Upper lobe of left lung (tissue), 4 donors: ENCODE measurements at regions not wholly inside any gene's neighbourhood (a gene's known extent, or its start where the extent isn't known, plus 50 kb on each side); places are given as distances from the start of the nearest gene placed in this dataset.

Source experiments
- EP300 ChIP-seq, 4 donors: sonication (generic); formaldehyde crosslinking; IDR thresholded peaks; one replicate each; pipeline ENCODE4 v1.5.1; 2017; ENCODE audit warnings: antibody characterized with exemption in 4 of 4, control low read depth in 2 of 4
- POLR2A ChIP-seq, 4 donors: fragments of 450-650 bp; IDR thresholded peaks; one replicate each; pipeline ENCODE4 v1.5.1; 2016 to 2017; ENCODE audit warnings: antibody characterized with exemption in 4 of 4, mild to moderate bottlenecking in 2 of 4
- TF ChIP-seq, protein P1 (sequence below), 6 experiments: fragments of 450-650 bp in 4 of 6; fragments of 200-600 bp in 2 of 6; sonication (generic) in 2 of 6; IDR thresholded peaks; one replicate each; pipeline ENCODE4 v1.5.1; 2016 to 2019; ENCODE audit warnings: antibody characterized with exemption in 6 of 6

DNA sequence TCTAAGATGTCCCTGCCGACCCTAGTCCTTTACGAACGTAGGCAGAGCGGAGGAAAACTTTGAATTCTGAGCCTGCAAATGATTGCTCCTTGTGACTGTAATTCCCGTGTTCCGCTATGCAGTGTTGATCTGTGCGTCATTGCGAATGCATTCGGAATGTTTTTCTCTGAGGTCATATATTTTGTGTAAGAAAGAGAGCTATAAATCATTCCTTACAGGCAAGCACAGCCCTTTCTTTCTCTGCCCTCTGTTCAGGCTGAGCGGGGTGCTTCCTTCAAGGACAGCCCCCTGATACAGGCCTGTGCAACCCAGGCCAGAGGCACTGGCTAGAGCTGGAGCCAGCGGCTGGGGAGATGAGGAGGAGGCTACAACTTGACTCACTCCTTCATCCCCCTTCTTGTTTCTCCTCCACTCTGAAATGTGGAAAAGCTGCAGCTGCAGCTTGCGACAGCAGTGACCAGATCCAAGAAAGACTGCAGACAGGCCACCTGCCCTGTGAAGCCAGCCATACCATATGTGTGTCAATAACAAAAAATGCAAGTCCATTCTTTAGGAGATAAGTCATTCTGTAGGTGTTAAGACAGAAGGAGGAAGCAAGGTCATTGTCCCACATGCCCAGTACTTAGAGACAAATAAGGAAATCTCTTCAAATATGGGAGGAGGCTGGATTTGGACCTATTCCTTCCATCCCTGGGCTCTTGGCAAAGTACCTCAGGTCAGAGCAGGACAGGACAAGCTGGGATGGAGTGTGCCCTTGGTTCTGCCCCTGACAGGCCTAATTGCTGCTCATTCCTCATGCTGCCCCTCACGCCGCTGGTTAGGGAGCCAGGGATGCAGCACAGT is 345.7 kb upstream of the WWC1 start:
- TF ChIP-seq POLR2A (IDR thresholded peaks at IDR 0.05): no peak
- TF ChIP-seq, protein P1, sequence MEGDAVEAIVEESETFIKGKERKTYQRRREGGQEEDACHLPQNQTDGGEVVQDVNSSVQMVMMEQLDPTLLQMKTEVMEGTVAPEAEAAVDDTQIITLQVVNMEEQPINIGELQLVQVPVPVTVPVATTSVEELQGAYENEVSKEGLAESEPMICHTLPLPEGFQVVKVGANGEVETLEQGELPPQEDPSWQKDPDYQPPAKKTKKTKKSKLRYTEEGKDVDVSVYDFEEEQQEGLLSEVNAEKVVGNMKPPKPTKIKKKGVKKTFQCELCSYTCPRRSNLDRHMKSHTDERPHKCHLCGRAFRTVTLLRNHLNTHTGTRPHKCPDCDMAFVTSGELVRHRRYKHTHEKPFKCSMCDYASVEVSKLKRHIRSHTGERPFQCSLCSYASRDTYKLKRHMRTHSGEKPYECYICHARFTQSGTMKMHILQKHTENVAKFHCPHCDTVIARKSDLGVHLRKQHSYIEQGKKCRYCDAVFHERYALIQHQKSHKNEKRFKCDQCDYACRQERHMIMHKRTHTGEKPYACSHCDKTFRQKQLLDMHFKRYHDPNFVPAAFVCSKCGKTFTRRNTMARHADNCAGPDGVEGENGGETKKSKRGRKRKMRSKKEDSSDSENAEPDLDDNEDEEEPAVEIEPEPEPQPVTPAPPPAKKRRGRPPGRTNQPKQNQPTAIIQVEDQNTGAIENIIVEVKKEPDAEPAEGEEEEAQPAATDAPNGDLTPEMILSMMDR (IDR thresholded peaks at IDR 0.05): no peak
- no peak for TF ChIP-seq EP300 (IDR thresholded peaks at IDR 0.05)
